NCI-H128 (cell line): ENCODE measurements at regions not wholly inside any gene's neighbourhood (a gene's known extent, or its start where the extent isn't known, plus 50 kb on each side); places are given as distances from the start of the nearest gene placed in this dataset.

Experiments used
- DNase-seq: peaks from one replicate; lab custom pipeline; 2025; ENCODE audit not compliant: unreplicated experiment; lab: John Stamatoyannopoulos, UW

- DNase-seq = no peak
Measured at GRCh38 chr1:96048572-96049212, 672.9 kb upstream of the PTBP2 start.

- DNase-seq = no peak
Measured at GRCh38 chr1:96049759-96050409, 671.7 kb upstream of the PTBP2 start.

- DNase-seq = no peak
Measured at GRCh38 chr1:96059276-96059675, 662.3 kb upstream of the PTBP2 start.

- DNase-seq = no peak
Measured at GRCh38 chr1:96059736-96060135, 661.8 kb upstream of the PTBP2 start.

- no peak for DNase-seq
Measured at GRCh38 chr1:96060621-96061020, 661.0 kb upstream of the PTBP2 start.

- no peak for DNase-seq
Measured at GRCh38 chr1:96072021-96072420, 649.6 kb upstream of the PTBP2 start.

- no peak for DNase-seq
Measured at GRCh38 chr1:96073100-96073499, 648.5 kb upstream of the PTBP2 start.

- DNase-seq = no peak
Measured at GRCh38 chr1:96074422-96074821, 647.2 kb upstream of the PTBP2 start.

GRCh38 chr1:96074876-96075577 is 646.6 kb upstream of the PTBP2 start:
- no peak for DNase-seq

- DNase-seq = no peak
Measured at GRCh38 chr1:96075704-96076455, 645.7 kb upstream of the PTBP2 start.

- DNase-seq = no peak
Measured at GRCh38 chr1:96076589-96076988, 645.0 kb upstream of the PTBP2 start.

GRCh38 chr1:96079581-96079980 is 642.0 kb upstream of the PTBP2 start:
- no peak for DNase-seq

- DNase-seq = no peak
Measured at GRCh38 chr1:96080925-96081324, 640.7 kb upstream of the PTBP2 start.

- DNase-seq = no peak
Measured at GRCh38 chr1:96087719-96088118, 633.9 kb upstream of the PTBP2 start.

- DNase-seq = no peak
Measured at GRCh38 chr1:96090134-96090533, 631.5 kb upstream of the PTBP2 start.

- DNase-seq = no peak
Measured at GRCh38 chr1:96095849-96096612, 625.6 kb upstream of the PTBP2 start.

GRCh38 chr1:96096613-96097321 is 624.8 kb upstream of the PTBP2 start:
- no peak for DNase-seq

- DNase-seq = no peak
Measured at GRCh38 chr1:96104506-96104905, 617.1 kb upstream of the PTBP2 start.

GRCh38 chr1:96104906-96105305 is 616.7 kb upstream of the PTBP2 start:
- DNase-seq = no peak

- DNase-seq = no peak
Measured at GRCh38 chr1:96116731-96117130, 604.9 kb upstream of the PTBP2 start.
